ENCODE measurements at regions not wholly inside any gene's neighbourhood (a gene's known extent, or its start where the extent isn't known, plus 50 kb on each side); places are given as distances from the start of the nearest gene placed in this dataset.

GRCh38 chr1:208942394-208943130 lies 641.0 kb upstream of the CAMK1G start:
- Mint-ChIP-seq H3K4me3 (no peak overlapping the region), H3K36me3 (ENCODE audit: low read depth) (no peaks in the 10 kb centered on the region), H3K27ac (no peak overlapping the region), H3K27me3 (peaks cover 10% of the 10 kb centered on the region), H3K4me1 (ENCODE audit: low read depth) (no peaks in the 10 kb centered on the region), H3K9me3 (no peaks in the 10 kb centered on the region)
- no peak for DNase-seq
- no peak for TF ChIP-seq CTCF (IDR thresholded peaks at IDR 0.05)
- ChIA-PET POLR2A (no interaction called here), CTCF (no interaction called here)
- no peak for ATAC-seq
- intact Hi-C loops (cut with micrococcal nuclease), result no loop called here

GRCh38 chr1:208943291-208943690 lies 640.2 kb upstream of the CAMK1G start:
- ChIA-PET CTCF (no interaction called here), POLR2A (no interaction called here)
- no peaks in the 10 kb centered on the region for H3K9me3 Mint-ChIP-seq
- no peak overlapping the region for H3K27ac Mint-ChIP-seq
- DNase-seq (no peak), ATAC-seq (no peak)
- no peaks in the 10 kb centered on the region for H3K4me1 Mint-ChIP-seq (ENCODE audit: low read depth)
- H3K27me3 Mint-ChIP-seq, result peaks cover 10% of the 10 kb centered on the region
- intact Hi-C loops (cut with micrococcal nuclease), result no loop called here
- no peak for TF ChIP-seq CTCF (IDR thresholded peaks at IDR 0.05)
- H3K36me3 Mint-ChIP-seq (ENCODE audit: low read depth), result no peaks in the 10 kb centered on the region
- no peak overlapping the region for H3K4me3 Mint-ChIP-seq

- ChIA-PET POLR2A (no interaction called here), CTCF (no interaction called here)
- no peaks in the 10 kb centered on the region for H3K36me3 Mint-ChIP-seq (ENCODE audit: low read depth)
- ATAC-seq (no peak), DNase-seq (no peak)
- TF ChIP-seq CTCF (IDR thresholded peaks at IDR 0.05), result no peak
- H3K4me3 Mint-ChIP-seq, result no peak overlapping the region
- no peak overlapping the region for H3K27ac Mint-ChIP-seq
- peaks cover 12% of the 10 kb centered on the region for H3K27me3 Mint-ChIP-seq
- no peaks in the 10 kb centered on the region for H3K4me1 Mint-ChIP-seq (ENCODE audit: low read depth)
- intact Hi-C loops (cut with micrococcal nuclease), result no loop called here
- H3K9me3 Mint-ChIP-seq, result no peaks in the 10 kb centered on the region
Observed at GRCh38 chr1:208944981-208945451, 638.5 kb upstream of the CAMK1G start.

GRCh38 chr1:208950206-208950605 lies 633.3 kb upstream of the CAMK1G start:
- no peaks in the 10 kb centered on the region for H3K4me1 Mint-ChIP-seq (ENCODE audit: low read depth)
- no peaks in the 10 kb centered on the region for H3K36me3 Mint-ChIP-seq (ENCODE audit: low read depth)
- CTCF ChIA-PET, result no interaction called here
- ATAC-seq, result no peak
- POLR2A ChIA-PET, result no interaction called here
- TF ChIP-seq CTCF (IDR thresholded peaks at IDR 0.05), result no peak
- H3K9me3 Mint-ChIP-seq, result peaks cover 1% of the 10 kb centered on the region
- intact Hi-C loops (cut with micrococcal nuclease), result no loop called here
- H3K27me3 Mint-ChIP-seq, result peaks cover 7% of the 10 kb centered on the region
- DNase-seq, result no peak
- no peak overlapping the region for H3K4me3 Mint-ChIP-seq
- H3K27ac Mint-ChIP-seq, result no peak overlapping the region

GRCh38 chr1:208951026-208951525 lies 632.4 kb upstream of the CAMK1G start:
- H3K27me3 Mint-ChIP-seq, result peaks cover 9% of the 10 kb centered on the region
- no peak overlapping the region for H3K4me3 Mint-ChIP-seq
- H3K4me1 Mint-ChIP-seq (ENCODE audit: low read depth), result no peaks in the 10 kb centered on the region
- CTCF ChIA-PET, result no interaction called here
- no peak overlapping the region for H3K27ac Mint-ChIP-seq
- POLR2A ChIA-PET, result no interaction called here
- no peak for TF ChIP-seq CTCF (IDR thresholded peaks at IDR 0.05)
- DNase-seq (no peak), ATAC-seq (no peak)
- no peaks in the 10 kb centered on the region for H3K36me3 Mint-ChIP-seq (ENCODE audit: low read depth)
- H3K9me3 Mint-ChIP-seq, result peaks cover 1% of the 10 kb centered on the region
- intact Hi-C loops (cut with micrococcal nuclease), result no loop called here
